Kidney (tissue), 13 donors: ENCODE measurements at regions not wholly inside any gene's neighbourhood (a gene's known extent, or its start where the extent isn't known, plus 50 kb on each side); places are given as distances from the start of the nearest gene placed in this dataset.
A peak's percentile ranks its signal among the peaks of the same experiment; 100 is the strongest.

ENCODE experiments used
- DNase-seq, 5 donors: peaks; one replicate each; pipeline ENCODE4 v3.0.0-alpha.2; 2013 to 2020
- FAIRE-seq: peaks from 2 replicates; lab custom pipeline; 2012; peaks lifted over from hg19 to GRCh38; lab: Jason Lieb, UNC
- H3K27ac ChIP-seq, 2 donors: one replicate each; pipeline ENCODE4 v1.7.0; 2013; ENCODE audit warnings: low read depth in 2 of 2, low read length in 2 of 2, inconsistent platforms in 1 of 2
- H3K27me3 ChIP-seq: one replicate; pipeline ENCODE4 v1.7.1; 2013; ENCODE audit warnings: low read length, inconsistent platforms; ENCODE audit not compliant: control insufficient read depth, insufficient read depth
- H3K36me3 ChIP-seq, 3 donors: one replicate each; pipeline versions ENCODE4 v1.7.0 to v1.7.1; 2013; ENCODE audit warnings: low read length in 3 of 3, control low read depth in 1 of 3, inconsistent platforms in 1 of 3; ENCODE audit not compliant: insufficient read depth in 3 of 3, control insufficient read depth in 2 of 3
- H3K4me1 ChIP-seq, 3 donors: one replicate each; pipeline versions ENCODE4 v1.7.0 to v1.7.1; 2013; ENCODE audit warnings: low read length in 3 of 3, inconsistent platforms in 1 of 3, low read depth in 1 of 3; ENCODE audit not compliant: control insufficient read depth in 2 of 3, insufficient read depth in 2 of 3
- H3K4me3 ChIP-seq, 3 donors: one replicate each; pipeline versions ENCODE4 v1.7.0 to v1.8.1; 2013; ENCODE audit warnings: low read length in 3 of 3, control low read depth in 1 of 3, inconsistent platforms in 1 of 3
- H3K9ac ChIP-seq, 3 donors: one replicate each; pipeline versions ENCODE4 v1.7.0 to v1.7.1; 2013; ENCODE audit warnings: low read length in 3 of 3, control low read depth in 1 of 3, inconsistent platforms in 1 of 3
- H3K9me3 ChIP-seq, 3 donors: one replicate each; pipeline versions ENCODE4 v1.7.0 to v1.7.1; 2013; ENCODE audit warnings: low read length in 3 of 3, control low read depth in 1 of 3, inconsistent platforms in 1 of 3; ENCODE audit not compliant: control insufficient read depth in 2 of 3, insufficient read depth in 1 of 3
- intact Hi-C: fragments of 100-400 bp; cut with DNase I; formaldehyde crosslinking; loops from one replicate; pipeline ENCODE4 v1.11.1; 2022
- TF ChIP-seq, protein P1 (sequence below): IDR thresholded peaks from 3 replicates; pipeline ENCODE4 v1.5.1; 2012; ENCODE audit warnings: mild to moderate bottlenecking, moderate library complexity, borderline replicate concordance; ENCODE audit not compliant: insufficient read depth; ENCODE audit errors: extremely low read depth
- donor health status: control.
- donor health status: control.
- donor health status: control.
- donor health status: control.
- donor health status: control.
- donor health status: DM: yes; HTN: yes; CAD: no.
- donor health status: Normal renal cell carcinoma (clear cell type).

GRCh38 chr13:90591260-90591926 lies 756.1 kb upstream of the MIR17HG start:
- Histone ChIP-seq H3K36me3 (no peaks in the 10 kb centered on the region), H3K4me3 (no peak overlapping the region), H3K9ac (no peak overlapping the region), H3K27ac (no peak overlapping the region), H3K9me3 (no peaks in the 10 kb centered on the region), H3K27me3 (no peaks in the 10 kb centered on the region), H3K4me1 (no peaks in the 10 kb centered on the region)
- TF ChIP-seq, protein P1, sequence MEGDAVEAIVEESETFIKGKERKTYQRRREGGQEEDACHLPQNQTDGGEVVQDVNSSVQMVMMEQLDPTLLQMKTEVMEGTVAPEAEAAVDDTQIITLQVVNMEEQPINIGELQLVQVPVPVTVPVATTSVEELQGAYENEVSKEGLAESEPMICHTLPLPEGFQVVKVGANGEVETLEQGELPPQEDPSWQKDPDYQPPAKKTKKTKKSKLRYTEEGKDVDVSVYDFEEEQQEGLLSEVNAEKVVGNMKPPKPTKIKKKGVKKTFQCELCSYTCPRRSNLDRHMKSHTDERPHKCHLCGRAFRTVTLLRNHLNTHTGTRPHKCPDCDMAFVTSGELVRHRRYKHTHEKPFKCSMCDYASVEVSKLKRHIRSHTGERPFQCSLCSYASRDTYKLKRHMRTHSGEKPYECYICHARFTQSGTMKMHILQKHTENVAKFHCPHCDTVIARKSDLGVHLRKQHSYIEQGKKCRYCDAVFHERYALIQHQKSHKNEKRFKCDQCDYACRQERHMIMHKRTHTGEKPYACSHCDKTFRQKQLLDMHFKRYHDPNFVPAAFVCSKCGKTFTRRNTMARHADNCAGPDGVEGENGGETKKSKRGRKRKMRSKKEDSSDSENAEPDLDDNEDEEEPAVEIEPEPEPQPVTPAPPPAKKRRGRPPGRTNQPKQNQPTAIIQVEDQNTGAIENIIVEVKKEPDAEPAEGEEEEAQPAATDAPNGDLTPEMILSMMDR, result no peak
- DNase-seq (no peak), FAIRE-seq (no peak)
- intact Hi-C loops, result no loop called here

GRCh38 chr13:90591927-90592268 lies 755.6 kb upstream of the MIR17HG start:
- DNase-seq (no peak), FAIRE-seq (no peak)
- TF ChIP-seq, protein P1, result no peak
- no peak overlapping the region for H3K27ac ChIP-seq
- no peaks in the 10 kb centered on the region for H3K27me3 ChIP-seq
- H3K4me1 ChIP-seq, result no peaks in the 10 kb centered on the region
- H3K9ac ChIP-seq, result no peak overlapping the region
- H3K4me3 ChIP-seq, result no peak overlapping the region
- H3K9me3 ChIP-seq, result no peaks in the 10 kb centered on the region
- intact Hi-C loops, result no loop called here
- H3K36me3 ChIP-seq, result no peaks in the 10 kb centered on the region

- Histone ChIP-seq H3K9me3 (no peaks in the 10 kb centered on the region), H3K27me3 (no peaks in the 10 kb centered on the region), H3K4me1 (no peaks in the 10 kb centered on the region), H3K36me3 (no peaks in the 10 kb centered on the region), H3K4me3 (no peak overlapping the region), H3K27ac (no peak overlapping the region), H3K9ac (no peak overlapping the region)
- intact Hi-C loops, result no loop called here
- TF ChIP-seq, protein P1, result no peak
- FAIRE-seq (peak; percentile 93), DNase-seq (no peak)
Measured at GRCh38 chr13:90592943-90593342, 754.5 kb upstream of the MIR17HG start.

- Histone ChIP-seq H3K9me3 (no peaks in the 10 kb centered on the region), H3K4me1 (no peaks in the 10 kb centered on the region), H3K4me3 (no peak overlapping the region), H3K27ac (no peak overlapping the region), H3K36me3 (no peaks in the 10 kb centered on the region), H3K9ac (no peak overlapping the region), H3K27me3 (no peaks in the 10 kb centered on the region)
- no peak for DNase-seq
- intact Hi-C loops, result no loop called here
- FAIRE-seq, result no peak
- TF ChIP-seq, protein P1, result no peak
Measured at GRCh38 chr13:90594681-90595080, 752.8 kb upstream of the MIR17HG start.
